DND-41 (cell line): ENCODE measurements at regions not wholly inside any gene's neighbourhood (a gene's known extent, or its start where the extent isn't known, plus 50 kb on each side); places are given as distances from the start of the nearest gene placed in this dataset.
"Not testable (repeated sequence)": the region's sequence is repeated elsewhere in the genome, so short reads cannot be mapped to it uniquely, and the experiment has no call there.

Experiments
- ATAC-seq: fragments of 200-7000 bp; cut with Tn5 transposase; 3 replicates; pipeline ENCODE4 v1.9.1; 2021; ENCODE audit warnings: low read depth; ENCODE audit not compliant: insufficient read depth
- DNase-seq: peaks from one replicate; pipeline ENCODE4 v3.0.0-alpha.2; 2020
- H2AFZ ChIP-seq: 2 replicates; pipeline ENCODE4 v1.6.0; 2012; ENCODE audit warnings: low read depth, low read length
- H3K27ac ChIP-seq: 2 replicates; pipeline ENCODE4 v1.5.1; 2012; ENCODE audit warnings: low read length, inconsistent platforms
- H3K27me3 ChIP-seq: fragments of 200-600 bp; sonication (generic); 2 replicates; pipeline ENCODE4 v1.6.0; 2012; ENCODE audit warnings: low read length, mild to moderate bottlenecking, inconsistent platforms; ENCODE audit not compliant: insufficient read depth, poor library complexity
- H3K36me3 ChIP-seq: 2 replicates; pipeline ENCODE4 v1.5.1; 2012; ENCODE audit warnings: low read length, inconsistent platforms; ENCODE audit not compliant: insufficient read depth
- H3K4me1 ChIP-seq: 2 replicates; pipeline ENCODE4 v1.5.1; 2012; ENCODE audit warnings: mild to moderate bottlenecking, low read length; ENCODE audit not compliant: insufficient read depth
- H3K4me2 ChIP-seq: 2 replicates; pipeline ENCODE4 v1.6.0; 2012; ENCODE audit warnings: mild to moderate bottlenecking, moderate library complexity, low read length, inconsistent platforms; ENCODE audit not compliant: insufficient read depth
- H3K4me3 ChIP-seq, 2 experiments: fragments of 200-600 bp in 1 of 2; shearing (Covaris generic) in 1 of 2; 2 replicates each; pipeline ENCODE4 v1.5.1; 2012 to 2016; ENCODE audit warnings: inconsistent platforms in 2 of 2, low read length in 2 of 2, mild to moderate bottlenecking in 2 of 2, low read depth in 1 of 2, moderate library complexity in 1 of 2
- H3K79me2 ChIP-seq: 2 replicates; pipeline ENCODE4 v1.6.0; 2012; ENCODE audit warnings: low read length, inconsistent platforms; ENCODE audit not compliant: insufficient read depth
- H3K9ac ChIP-seq: 2 replicates; pipeline ENCODE4 v1.6.0; 2012; ENCODE audit warnings: low read depth, mild to moderate bottlenecking, inconsistent platforms, low read length, moderate library complexity
- H3K9me3 ChIP-seq: 2 replicates; pipeline ENCODE4 v1.5.1; 2012; ENCODE audit warnings: low read length, moderate library complexity, mild to moderate bottlenecking, inconsistent platforms; ENCODE audit not compliant: insufficient read depth, severe bottlenecking
- H4K20me1 ChIP-seq: 2 replicates; pipeline ENCODE4 v1.6.0; 2012; ENCODE audit warnings: low read length; ENCODE audit not compliant: insufficient read depth
- CTCF ChIP-seq: IDR thresholded peaks from 2 replicates; pipeline ENCODE4 v1.5.1; 2012; ENCODE audit warnings: borderline replicate concordance, low read length, moderate library complexity, mild to moderate bottlenecking; ENCODE audit not compliant: poor library complexity, severe bottlenecking; ENCODE audit errors: extremely low read depth
- EZH2 ChIP-seq: IDR thresholded peaks from 3 replicates; pipeline ENCODE4 v1.6.1; 2012; ENCODE audit warnings: borderline replicate concordance, low read depth, mild to moderate bottlenecking, moderate library complexity, low read length, inconsistent platforms; ENCODE audit not compliant: severe bottlenecking

GRCh38 chr17:77288115-77288619 lies 147.4 kb downstream of the SEC14L1 start:
- DNase-seq (no peak), ATAC-seq (no peak)
- Histone ChIP-seq H3K79me2 (no peaks in the 10 kb centered on the region), H3K4me3 (no peak overlapping the region), H3K9me3 (no peaks in the 10 kb centered on the region), H3K4me2 (no peak overlapping the region), H2AFZ (no peak overlapping the region), H3K9ac (no peak overlapping the region), H4K20me1 (peaks cover 5% of the 10 kb centered on the region), H3K27me3 (no peaks in the 10 kb centered on the region), H3K27ac (no peak overlapping the region), H3K36me3 (no peaks in the 10 kb centered on the region), H3K4me1 (no peaks in the 10 kb centered on the region)
- TF ChIP-seq EZH2 (no peak), CTCF (no peak)

GRCh38 chr17:77290759-77291558 lies 150.2 kb downstream of the SEC14L1 start:
- not testable (repeated sequence) for H3K79me2 ChIP-seq, H3K27ac ChIP-seq, H3K36me3 ChIP-seq, H3K4me1 ChIP-seq, DNase-seq, H3K4me3 ChIP-seq, H3K27me3 ChIP-seq, H2AFZ ChIP-seq, H3K4me2 ChIP-seq, H3K9ac ChIP-seq, H3K9me3 ChIP-seq, H4K20me1 ChIP-seq, ATAC-seq

GRCh38 chr17:77291591-77292386 lies 151.0 kb downstream of the SEC14L1 start:
- Histone ChIP-seq H2AFZ (no peak overlapping the region), H3K4me2 (no peak overlapping the region), H3K36me3 (no peaks in the 10 kb centered on the region), H3K9ac (no peak overlapping the region), H4K20me1 (peaks cover 5% of the 10 kb centered on the region), H3K9me3 (no peaks in the 10 kb centered on the region), H3K79me2 (no peaks in the 10 kb centered on the region), H3K27me3 (no peaks in the 10 kb centered on the region), H3K4me1 (no peaks in the 10 kb centered on the region), H3K27ac (no peak overlapping the region), H3K4me3 (no peak overlapping the region)
- ATAC-seq: no peak
- DNase-seq: no peak
- no peak for TF ChIP-seq CTCF
- TF ChIP-seq EZH2: no peak

- no peaks in the 10 kb centered on the region for H3K27me3 ChIP-seq
- no peaks in the 10 kb centered on the region for H3K4me1 ChIP-seq
- H3K36me3 ChIP-seq: no peaks in the 10 kb centered on the region
- H2AFZ ChIP-seq: no peak overlapping the region
- no peaks in the 10 kb centered on the region for H3K79me2 ChIP-seq
- H3K27ac ChIP-seq: no peak overlapping the region
- no peak for TF ChIP-seq EZH2
- TF ChIP-seq CTCF: no peak
- H3K4me2 ChIP-seq: no peak overlapping the region
- ATAC-seq (no peak), DNase-seq (no peak)
- no peaks in the 10 kb centered on the region for H4K20me1 ChIP-seq
- no peak overlapping the region for H3K9ac ChIP-seq
- H3K4me3 ChIP-seq: no peak overlapping the region
- no peaks in the 10 kb centered on the region for H3K9me3 ChIP-seq
Measured at GRCh38 chr17:77294761-77295160, 154.0 kb downstream of the SEC14L1 start.
